Adrenal gland (tissue), 5 donors: ENCODE measurements at regions not wholly inside any gene's neighbourhood (a gene's known extent, or its start where the extent isn't known, plus 50 kb on each side); places are given as distances from the start of the nearest gene placed in this dataset.

Experiments
- POLR2A ChIP-seq, 2 donors: fragments of 450-650 bp; IDR thresholded peaks; one replicate each; pipeline ENCODE4 v1.6.1; 2017; ENCODE audit warnings: antibody characterized with exemption in 2 of 2, mild to moderate bottlenecking in 2 of 2, moderate library complexity in 1 of 2
- TF ChIP-seq, protein P1 (sequence below), 6 experiments: fragments of 450-650 bp in 4 of 6; fragments of 200-600 bp in 2 of 6; sonication (generic) in 1 of 6; IDR thresholded peaks; 1 replicate in 5 of 6; 2 replicates in 1 of 6; pipeline versions ENCODE4 v1.5.1 to v1.8.0; 2016 to 2021; ENCODE audit warnings: antibody characterized with exemption in 6 of 6, mild to moderate bottlenecking in 2 of 6, moderate library complexity in 1 of 6
- donor health status: DM: no; HTN: no; CAD: no.

DNA sequence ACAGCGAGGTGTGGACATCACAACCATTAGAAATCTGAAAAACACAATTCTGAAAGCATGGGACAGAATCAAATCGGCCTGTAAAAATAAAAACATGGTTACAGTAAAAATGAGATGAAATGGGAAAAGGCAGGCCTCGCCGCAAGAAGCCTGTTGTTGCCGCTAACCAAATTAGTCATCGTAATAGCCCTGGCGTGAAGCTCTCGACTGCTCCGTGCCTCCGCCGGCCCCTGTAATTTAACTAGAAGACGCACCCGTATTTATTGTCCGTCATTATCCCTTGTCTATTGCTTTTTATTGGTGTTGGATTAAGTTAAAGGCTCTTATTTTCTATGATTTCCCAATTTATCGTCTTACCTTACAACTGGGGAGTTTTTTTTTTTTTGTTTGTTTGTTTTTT is 334.6 kb upstream of the EEF2KMT start:
- TF ChIP-seq, protein P1, sequence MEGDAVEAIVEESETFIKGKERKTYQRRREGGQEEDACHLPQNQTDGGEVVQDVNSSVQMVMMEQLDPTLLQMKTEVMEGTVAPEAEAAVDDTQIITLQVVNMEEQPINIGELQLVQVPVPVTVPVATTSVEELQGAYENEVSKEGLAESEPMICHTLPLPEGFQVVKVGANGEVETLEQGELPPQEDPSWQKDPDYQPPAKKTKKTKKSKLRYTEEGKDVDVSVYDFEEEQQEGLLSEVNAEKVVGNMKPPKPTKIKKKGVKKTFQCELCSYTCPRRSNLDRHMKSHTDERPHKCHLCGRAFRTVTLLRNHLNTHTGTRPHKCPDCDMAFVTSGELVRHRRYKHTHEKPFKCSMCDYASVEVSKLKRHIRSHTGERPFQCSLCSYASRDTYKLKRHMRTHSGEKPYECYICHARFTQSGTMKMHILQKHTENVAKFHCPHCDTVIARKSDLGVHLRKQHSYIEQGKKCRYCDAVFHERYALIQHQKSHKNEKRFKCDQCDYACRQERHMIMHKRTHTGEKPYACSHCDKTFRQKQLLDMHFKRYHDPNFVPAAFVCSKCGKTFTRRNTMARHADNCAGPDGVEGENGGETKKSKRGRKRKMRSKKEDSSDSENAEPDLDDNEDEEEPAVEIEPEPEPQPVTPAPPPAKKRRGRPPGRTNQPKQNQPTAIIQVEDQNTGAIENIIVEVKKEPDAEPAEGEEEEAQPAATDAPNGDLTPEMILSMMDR (IDR thresholded peaks at IDR 0.05) = no peak
- TF ChIP-seq POLR2A (IDR thresholded peaks at IDR 0.05) = no peak
